Cardiac fibroblast (primary cell): ENCODE measurements at regions not wholly inside any gene's neighbourhood (a gene's known extent, or its start where the extent isn't known, plus 50 kb on each side); places are given as distances from the start of the nearest gene placed in this dataset.

Experiments
- DNase-seq, 2 donors: peaks; one replicate each; pipeline versions ENCODE4 v3.0.0 to v3.0.0-alpha.2; 2010; ENCODE audit warnings: low read depth in 2 of 2
- H3K4me3 ChIP-seq, 2 donors: replicated peaks in 1 of 2; 1 replicate in 1 of 2; 2 replicates in 1 of 2; pipeline ENCODE4 v1.5.1; 2011; ENCODE audit warnings: low read depth in 2 of 2, low read length in 2 of 2, mild to moderate bottlenecking in 2 of 2, moderate library complexity in 1 of 2
- TF ChIP-seq, protein P1 (sequence below): IDR thresholded peaks from one replicate; pipeline ENCODE4 v1.5.1; 2011; ENCODE audit warnings: low read depth, mild to moderate bottlenecking, low read length, inconsistent platforms

DNA sequence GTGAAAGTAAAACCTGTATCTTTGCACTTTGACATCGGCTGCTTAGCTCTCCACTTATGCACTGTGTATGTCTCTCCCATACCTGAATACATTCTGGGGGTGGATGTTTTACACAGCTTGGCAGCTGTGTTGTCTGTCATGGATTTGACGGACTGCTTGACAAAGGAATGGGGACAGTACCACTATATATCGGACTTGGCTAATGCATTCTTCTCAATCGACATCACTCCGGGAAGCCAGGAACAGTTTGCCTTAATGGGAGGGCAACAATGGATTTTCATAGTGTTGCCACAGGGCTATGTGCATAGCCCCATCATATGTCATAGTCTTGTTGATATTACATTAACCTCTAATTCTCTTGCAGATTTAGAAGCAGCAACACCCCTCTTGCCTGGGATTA lies 1008.3 kb downstream of the DNAH5 start:
- no peak for DNase-seq
- TF ChIP-seq, protein P1, sequence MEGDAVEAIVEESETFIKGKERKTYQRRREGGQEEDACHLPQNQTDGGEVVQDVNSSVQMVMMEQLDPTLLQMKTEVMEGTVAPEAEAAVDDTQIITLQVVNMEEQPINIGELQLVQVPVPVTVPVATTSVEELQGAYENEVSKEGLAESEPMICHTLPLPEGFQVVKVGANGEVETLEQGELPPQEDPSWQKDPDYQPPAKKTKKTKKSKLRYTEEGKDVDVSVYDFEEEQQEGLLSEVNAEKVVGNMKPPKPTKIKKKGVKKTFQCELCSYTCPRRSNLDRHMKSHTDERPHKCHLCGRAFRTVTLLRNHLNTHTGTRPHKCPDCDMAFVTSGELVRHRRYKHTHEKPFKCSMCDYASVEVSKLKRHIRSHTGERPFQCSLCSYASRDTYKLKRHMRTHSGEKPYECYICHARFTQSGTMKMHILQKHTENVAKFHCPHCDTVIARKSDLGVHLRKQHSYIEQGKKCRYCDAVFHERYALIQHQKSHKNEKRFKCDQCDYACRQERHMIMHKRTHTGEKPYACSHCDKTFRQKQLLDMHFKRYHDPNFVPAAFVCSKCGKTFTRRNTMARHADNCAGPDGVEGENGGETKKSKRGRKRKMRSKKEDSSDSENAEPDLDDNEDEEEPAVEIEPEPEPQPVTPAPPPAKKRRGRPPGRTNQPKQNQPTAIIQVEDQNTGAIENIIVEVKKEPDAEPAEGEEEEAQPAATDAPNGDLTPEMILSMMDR = no peak
- no peak overlapping the region for H3K4me3 ChIP-seq

DNA sequence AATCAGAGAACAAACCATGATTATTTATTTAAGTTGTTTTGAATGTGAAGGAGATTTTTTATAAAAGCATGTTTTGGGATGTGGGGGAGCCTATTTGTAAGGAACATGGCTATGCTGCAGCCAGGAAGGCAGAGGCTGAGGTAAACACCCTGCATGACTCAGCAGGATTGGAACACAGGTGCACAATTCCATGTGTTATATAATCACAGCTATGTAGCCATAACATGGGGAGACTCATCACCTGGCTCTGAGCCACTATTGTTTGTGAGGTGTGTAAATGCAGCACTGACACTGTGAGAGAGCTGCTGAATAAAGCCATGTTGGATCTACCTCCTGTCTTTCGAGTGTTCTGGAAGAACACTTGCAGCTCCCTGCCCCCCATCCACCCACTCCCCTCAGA lies 1009.8 kb downstream of the DNAH5 start:
- TF ChIP-seq, protein P1 = no peak
- DNase-seq = peak in 1 of 2 donors; percentile 2
- no peak overlapping the region for H3K4me3 ChIP-seq

DNA sequence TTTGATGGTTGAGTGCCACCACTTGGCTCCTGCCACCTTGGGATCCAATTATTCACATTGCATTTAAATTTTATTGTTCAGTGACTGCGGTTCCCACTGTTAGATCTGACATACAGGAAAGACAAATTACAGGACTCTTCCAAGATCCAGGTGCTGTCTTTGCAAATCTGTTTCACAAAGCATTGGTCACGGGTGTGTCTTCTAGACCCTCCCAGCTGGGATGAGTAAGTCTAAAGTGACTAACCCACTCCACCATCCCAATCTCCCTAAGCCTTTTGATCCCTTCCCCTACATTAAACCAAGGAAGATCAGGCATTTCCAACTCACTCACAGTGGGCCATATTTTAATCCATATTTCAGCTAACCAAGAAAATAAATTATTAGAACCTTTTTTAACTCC lies 1016.3 kb upstream of the CTNND2 start:
- TF ChIP-seq, protein P1 = no peak
- no peak overlapping the region for H3K4me3 ChIP-seq
- no peak for DNase-seq

DNA sequence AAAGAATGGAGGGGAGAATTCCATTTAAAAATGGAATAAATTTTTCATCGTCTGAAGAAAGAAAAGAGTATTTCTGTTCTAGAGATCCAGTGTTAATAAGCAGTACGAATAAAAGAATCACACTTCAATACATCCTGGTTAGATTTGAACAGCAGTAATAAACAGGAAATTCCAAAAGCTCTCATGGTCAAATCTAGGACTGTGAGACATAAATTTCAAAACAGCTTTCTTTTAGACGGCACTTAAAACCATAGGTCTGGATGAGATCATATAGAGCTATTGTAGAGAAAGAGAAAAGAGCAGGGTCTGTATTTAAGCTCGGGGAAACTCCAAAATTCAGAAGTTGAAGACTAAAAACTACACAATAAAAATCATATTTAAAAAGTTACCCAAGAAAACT lies 1006.9 kb upstream of the CTNND2 start:
- DNase-seq = no peak
- TF ChIP-seq, protein P1 = no peak
- no peak overlapping the region for H3K4me3 ChIP-seq

DNA sequence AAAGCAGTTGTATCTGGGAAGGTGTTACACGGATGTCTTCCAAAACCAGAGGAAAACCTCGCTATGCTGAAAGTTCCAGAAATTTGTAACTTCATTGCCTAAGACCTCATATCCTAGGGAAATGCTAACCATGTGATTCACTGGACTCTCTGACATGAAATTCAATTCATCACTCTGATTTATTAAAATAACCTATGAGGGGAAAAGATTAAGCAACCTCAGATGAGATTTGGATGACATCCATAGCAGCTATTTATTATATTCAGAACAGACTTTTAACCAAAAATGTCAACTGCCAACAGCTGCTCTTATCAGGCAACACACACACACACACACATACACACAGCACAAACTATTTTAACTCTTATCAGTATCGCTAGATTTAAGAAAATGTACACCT lies 1006.4 kb upstream of the CTNND2 start:
- H3K4me3 ChIP-seq = no peak overlapping the region

DNA sequence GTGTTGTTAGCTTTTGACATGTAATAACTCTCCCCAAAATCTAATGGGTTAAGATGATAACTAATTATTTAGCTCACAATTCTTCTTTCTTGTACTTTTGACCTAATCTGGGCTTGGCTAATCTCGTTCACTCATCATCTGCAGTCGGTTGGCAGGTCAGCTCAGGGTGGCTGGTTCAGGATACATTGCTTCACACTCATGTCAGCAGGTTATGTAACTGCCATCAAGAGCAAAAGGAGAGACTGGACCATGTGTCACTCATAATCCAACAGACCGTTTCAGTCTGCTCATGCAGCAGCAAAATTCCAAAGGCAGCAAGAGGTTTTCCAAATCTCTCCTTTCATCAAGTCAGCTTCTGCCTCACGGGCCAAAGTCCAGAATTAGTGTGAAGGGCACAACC lies 998.4 kb upstream of the CTNND2 start:
- TF ChIP-seq, protein P1 = no peak
- H3K4me3 ChIP-seq = no peak overlapping the region
- no peak for DNase-seq

More for the DNA sequence above, 1006.4 kb upstream of the CTNND2 start:
- peak in 1 of 2 donors; percentile 2 for DNase-seq
- TF ChIP-seq, protein P1 = no peak

DNA sequence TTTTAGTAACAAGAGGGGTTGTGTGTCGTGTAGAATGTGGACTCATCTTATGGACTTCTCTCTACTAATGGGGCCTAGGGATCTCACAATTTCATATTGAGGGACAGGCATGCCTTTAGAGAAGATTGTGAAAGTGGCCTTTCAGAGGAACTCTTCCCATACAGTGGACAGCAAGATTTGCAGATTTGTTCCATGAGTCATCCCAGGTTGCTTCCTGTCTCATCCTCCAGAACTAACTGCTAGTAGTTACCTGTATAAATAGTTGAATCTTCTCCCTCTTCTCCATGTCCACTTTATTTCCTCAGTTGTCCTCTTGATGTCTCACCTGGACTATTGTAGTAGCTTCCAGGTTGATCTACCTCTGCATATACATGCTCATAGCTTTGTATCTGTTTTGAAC lies 997.5 kb upstream of the CTNND2 start:
- DNase-seq = no peak
- H3K4me3 ChIP-seq = no peak overlapping the region
- TF ChIP-seq, protein P1 = no peak
